ENCODE measurements at regions not wholly inside any gene's neighbourhood (a gene's known extent, or its start where the extent isn't known, plus 50 kb on each side); places are given as distances from the start of the nearest gene placed in this dataset.

DNA sequence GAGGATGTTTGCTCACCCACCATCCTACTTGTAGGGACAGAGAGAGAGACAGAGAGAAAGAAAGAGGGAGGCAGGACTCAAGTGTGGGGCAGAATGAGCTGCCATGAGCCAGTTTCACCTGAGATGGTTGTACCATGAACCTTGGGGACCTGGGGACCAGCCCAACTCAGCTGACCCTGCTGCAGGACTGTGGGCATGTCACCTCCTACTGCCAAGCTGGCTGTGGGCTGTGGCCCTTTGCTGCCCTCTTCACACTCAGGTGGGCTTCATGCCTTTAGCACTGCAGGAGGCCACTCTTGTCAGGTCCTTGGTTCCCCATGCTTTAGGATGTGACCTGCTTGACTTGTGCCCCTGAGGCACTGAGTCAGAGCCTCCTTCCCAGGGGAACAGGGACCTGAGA lies 108.2 kb upstream of the PCBD1 start:
- no peak for TF ChIP-seq EZH2 (IDR thresholded peaks at IDR 0.05; ENCODE audit: insufficient read depth, poor library complexity, severe bottlenecking)
- TF ChIP-seq EZH2phosphoT487 (IDR thresholded peaks at IDR 0.05; ENCODE audit: insufficient read depth, low read depth) = no peak
